SU-DHL-6 (cell line): ENCODE measurements at regions not wholly inside any gene's neighbourhood (a gene's known extent, or its start where the extent isn't known, plus 50 kb on each side); places are given as distances from the start of the nearest gene placed in this dataset.

Experiments used
- EZH2phosphoT487 ChIP-seq: fragments of 200-600 bp; sonication (generic), shearing (Covaris generic); conservative IDR thresholded peaks from 2 replicates; pipeline ENCODE4 v1.6.1; 2018; ENCODE audit warnings: mild to moderate bottlenecking, antibody characterized with exemption, low read length, moderate library complexity, mixed read lengths
- TF ChIP-seq, protein P1 (sequence below): fragments of 200-600 bp; sonication (generic); IDR thresholded peaks from one replicate; pipeline ENCODE4 v1.5.1; 2017; ENCODE audit warnings: antibody characterized with exemption, mild to moderate bottlenecking, low read length, moderate library complexity; ENCODE audit not compliant: insufficient read depth, poor library complexity, severe bottlenecking

DNA sequence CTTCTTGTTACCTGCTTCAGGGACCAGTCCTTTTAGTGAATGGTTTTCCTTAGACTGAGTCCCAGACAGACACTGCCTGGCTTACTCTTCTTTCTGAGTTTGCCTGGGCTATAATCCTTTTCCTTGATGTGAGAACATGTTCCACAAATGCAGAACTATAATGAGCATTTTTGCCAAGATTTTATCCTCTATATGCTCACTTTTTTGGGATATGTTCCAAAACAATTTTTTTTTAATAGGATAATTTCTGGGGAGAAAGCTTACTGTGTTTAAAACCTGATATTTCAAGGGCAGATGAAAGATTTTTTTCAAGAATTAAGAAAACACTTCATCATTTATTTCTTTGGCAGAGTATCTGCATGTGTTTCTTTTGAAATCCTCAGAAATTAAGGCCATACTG, 110.0 kb upstream of the TENM4 start:
- TF ChIP-seq, protein P1, sequence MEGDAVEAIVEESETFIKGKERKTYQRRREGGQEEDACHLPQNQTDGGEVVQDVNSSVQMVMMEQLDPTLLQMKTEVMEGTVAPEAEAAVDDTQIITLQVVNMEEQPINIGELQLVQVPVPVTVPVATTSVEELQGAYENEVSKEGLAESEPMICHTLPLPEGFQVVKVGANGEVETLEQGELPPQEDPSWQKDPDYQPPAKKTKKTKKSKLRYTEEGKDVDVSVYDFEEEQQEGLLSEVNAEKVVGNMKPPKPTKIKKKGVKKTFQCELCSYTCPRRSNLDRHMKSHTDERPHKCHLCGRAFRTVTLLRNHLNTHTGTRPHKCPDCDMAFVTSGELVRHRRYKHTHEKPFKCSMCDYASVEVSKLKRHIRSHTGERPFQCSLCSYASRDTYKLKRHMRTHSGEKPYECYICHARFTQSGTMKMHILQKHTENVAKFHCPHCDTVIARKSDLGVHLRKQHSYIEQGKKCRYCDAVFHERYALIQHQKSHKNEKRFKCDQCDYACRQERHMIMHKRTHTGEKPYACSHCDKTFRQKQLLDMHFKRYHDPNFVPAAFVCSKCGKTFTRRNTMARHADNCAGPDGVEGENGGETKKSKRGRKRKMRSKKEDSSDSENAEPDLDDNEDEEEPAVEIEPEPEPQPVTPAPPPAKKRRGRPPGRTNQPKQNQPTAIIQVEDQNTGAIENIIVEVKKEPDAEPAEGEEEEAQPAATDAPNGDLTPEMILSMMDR = no peak
- TF ChIP-seq EZH2phosphoT487 = no peak
